Bronchial epithelial cell (primary cell): ENCODE measurements at regions not wholly inside any gene's neighbourhood (a gene's known extent, or its start where the extent isn't known, plus 50 kb on each side); places are given as distances from the start of the nearest gene placed in this dataset.

Experiments used
- DNase-seq: peaks from one replicate; pipeline ENCODE4 v3.0.0-alpha.2; 2010; ENCODE audit warnings: low read depth
- FAIRE-seq: peaks from 2 replicates; lab custom pipeline; 2011; peaks lifted over from hg19 to GRCh38; lab: Jason Lieb, UNC
- H3K27me3 ChIP-seq: 2 replicates; pipeline ENCODE4 v1.5.1; 2011; ENCODE audit warnings: low read length; ENCODE audit not compliant: control insufficient read depth, insufficient read depth
- H3K36me3 ChIP-seq: 2 replicates; pipeline ENCODE4 v1.5.1; 2011; ENCODE audit warnings: low read length; ENCODE audit not compliant: control insufficient read depth, insufficient read depth
- H3K4me3 ChIP-seq: 2 replicates; pipeline ENCODE4 v1.5.1; 2011; ENCODE audit warnings: mild to moderate bottlenecking, low read depth, low read length, control low read depth
- TF ChIP-seq, protein P1 (sequence below): IDR thresholded peaks from 2 replicates; pipeline ENCODE4 v1.5.1; 2011; ENCODE audit warnings: mild to moderate bottlenecking, moderate library complexity, low read length, control low read depth, inconsistent platforms; ENCODE audit not compliant: insufficient read depth, severe bottlenecking

GRCh38 chr13:99046851-99047250 is 69.0 kb upstream of the DOCK9 start:
- Histone ChIP-seq H3K27me3 (no peaks in the 10 kb centered on the region), H3K36me3 (no peaks in the 10 kb centered on the region), H3K4me3 (no peak overlapping the region)
- TF ChIP-seq, protein P1, sequence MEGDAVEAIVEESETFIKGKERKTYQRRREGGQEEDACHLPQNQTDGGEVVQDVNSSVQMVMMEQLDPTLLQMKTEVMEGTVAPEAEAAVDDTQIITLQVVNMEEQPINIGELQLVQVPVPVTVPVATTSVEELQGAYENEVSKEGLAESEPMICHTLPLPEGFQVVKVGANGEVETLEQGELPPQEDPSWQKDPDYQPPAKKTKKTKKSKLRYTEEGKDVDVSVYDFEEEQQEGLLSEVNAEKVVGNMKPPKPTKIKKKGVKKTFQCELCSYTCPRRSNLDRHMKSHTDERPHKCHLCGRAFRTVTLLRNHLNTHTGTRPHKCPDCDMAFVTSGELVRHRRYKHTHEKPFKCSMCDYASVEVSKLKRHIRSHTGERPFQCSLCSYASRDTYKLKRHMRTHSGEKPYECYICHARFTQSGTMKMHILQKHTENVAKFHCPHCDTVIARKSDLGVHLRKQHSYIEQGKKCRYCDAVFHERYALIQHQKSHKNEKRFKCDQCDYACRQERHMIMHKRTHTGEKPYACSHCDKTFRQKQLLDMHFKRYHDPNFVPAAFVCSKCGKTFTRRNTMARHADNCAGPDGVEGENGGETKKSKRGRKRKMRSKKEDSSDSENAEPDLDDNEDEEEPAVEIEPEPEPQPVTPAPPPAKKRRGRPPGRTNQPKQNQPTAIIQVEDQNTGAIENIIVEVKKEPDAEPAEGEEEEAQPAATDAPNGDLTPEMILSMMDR, result no peak
- DNase-seq (no peak), FAIRE-seq (no peak)

DNA sequence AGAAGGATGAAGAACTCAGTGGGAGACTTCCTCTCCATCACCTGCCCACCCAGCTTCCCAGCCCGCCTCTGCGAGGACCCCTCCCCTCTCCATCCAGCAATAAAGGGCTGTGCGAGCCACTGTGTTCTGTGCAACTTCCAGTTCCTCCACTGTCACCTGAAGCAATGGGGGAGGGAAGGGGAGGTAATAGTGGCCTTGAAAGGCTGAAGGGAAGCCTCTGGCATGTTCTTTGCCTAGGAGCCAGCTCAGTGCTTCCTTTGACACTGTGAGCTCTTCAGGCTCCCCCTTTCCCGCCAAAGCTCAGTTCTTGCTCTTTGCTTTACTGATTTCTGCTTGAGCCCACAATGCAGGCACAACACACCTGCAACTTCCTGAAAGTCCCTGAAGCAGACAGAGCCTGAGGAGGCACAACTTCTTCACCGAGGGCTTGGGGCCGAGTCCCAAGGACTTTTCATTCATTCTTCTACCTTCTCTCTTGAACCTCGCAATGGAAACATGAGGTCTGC is 73.2 kb upstream of the DOCK9 start:
- FAIRE-seq, result no peak
- no peak overlapping the region for H3K4me3 ChIP-seq
- TF ChIP-seq, protein P1, result no peak
- DNase-seq, result no peak
- H3K27me3 ChIP-seq, result no peaks in the 10 kb centered on the region
- H3K36me3 ChIP-seq, result peaks cover 2% of the 10 kb centered on the region

DNA sequence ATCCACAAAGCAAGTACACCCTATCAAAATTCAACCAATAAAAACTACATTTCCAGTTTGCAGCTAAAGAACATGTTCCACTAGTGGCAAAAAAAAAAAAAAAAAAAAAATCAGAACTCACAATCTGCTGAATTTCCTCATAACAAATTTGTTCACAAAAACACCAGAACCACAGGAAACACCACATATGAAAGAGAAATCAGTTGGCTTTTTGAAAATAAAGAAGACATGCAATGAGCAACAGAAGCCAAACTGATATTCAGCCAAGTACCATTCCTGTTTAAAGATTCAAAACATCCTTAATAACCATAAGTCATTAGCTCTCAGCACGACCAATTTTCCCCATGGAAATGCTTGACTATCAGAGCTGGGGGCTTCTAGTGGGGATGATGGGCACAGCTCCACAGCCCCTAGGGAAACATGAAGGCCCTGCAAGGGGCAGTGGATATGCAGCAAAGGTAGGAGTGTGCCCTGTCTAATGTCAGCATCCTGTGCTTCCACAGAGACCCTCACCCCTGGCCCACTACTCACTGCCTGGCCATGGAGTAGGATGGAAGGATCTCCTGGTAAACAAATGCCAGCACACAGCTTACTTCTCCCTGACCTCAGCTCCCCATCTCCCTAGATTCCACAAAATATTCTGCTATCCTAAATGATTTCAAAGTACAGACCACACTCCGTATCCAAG is 74.0 kb upstream of the DOCK9 start:
- Histone ChIP-seq H3K4me3 (no peak overlapping the region), H3K36me3 (peaks cover 2% of the 10 kb centered on the region), H3K27me3 (no peaks in the 10 kb centered on the region)
- DNase-seq (no peak), FAIRE-seq (no peak)
- TF ChIP-seq, protein P1, result no peak

DNA sequence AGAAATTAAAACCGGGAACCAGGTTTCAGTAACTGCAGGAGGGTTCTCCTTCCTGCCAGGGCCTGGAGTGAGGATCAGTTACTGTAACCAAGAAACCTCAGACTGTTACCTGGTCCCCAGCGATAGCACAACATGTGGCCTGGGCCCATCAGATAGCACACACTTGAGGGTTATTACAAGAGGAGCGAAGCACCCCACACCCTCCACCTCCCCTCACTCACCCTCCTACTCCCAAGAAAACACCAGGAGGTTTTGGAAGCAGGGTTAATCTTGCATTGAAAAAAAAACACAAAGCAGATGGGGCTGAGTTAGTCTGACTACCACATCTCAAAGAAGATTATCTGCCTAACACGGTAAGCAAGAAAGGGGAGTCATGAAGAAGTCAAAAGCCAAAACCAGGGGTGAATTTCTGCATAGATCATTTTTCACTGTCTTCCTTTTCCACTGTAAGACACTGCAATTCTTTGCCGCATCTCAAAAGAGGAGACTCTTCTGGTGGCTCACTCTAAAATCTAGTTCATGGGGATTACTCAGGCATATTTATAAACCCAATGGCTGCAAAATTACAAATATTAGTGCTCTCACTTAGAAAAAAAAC is 75.9 kb upstream of the DOCK9 start:
- Histone ChIP-seq H3K36me3 (peaks cover 2% of the 10 kb centered on the region), H3K4me3 (no peak overlapping the region), H3K27me3 (no peaks in the 10 kb centered on the region)
- no peak for DNase-seq
- TF ChIP-seq, protein P1, result no peak
- no peak for FAIRE-seq

- no peak for FAIRE-seq
Measured at GRCh38 chr13:99055281-99055680, 77.4 kb upstream of the DOCK9 start.

More at GRCh38 chr13:99055281-99055680, 77.4 kb upstream of the DOCK9 start:
- TF ChIP-seq, protein P1, result no peak
- H3K27me3 ChIP-seq, result no peaks in the 10 kb centered on the region
- no peak overlapping the region for H3K4me3 ChIP-seq
- peaks cover 2% of the 10 kb centered on the region for H3K36me3 ChIP-seq
- no peak for DNase-seq
